ENCODE measurements at regions not wholly inside any gene's neighbourhood (a gene's known extent, or its start where the extent isn't known, plus 50 kb on each side); places are given as distances from the start of the nearest gene placed in this dataset.

DNA sequence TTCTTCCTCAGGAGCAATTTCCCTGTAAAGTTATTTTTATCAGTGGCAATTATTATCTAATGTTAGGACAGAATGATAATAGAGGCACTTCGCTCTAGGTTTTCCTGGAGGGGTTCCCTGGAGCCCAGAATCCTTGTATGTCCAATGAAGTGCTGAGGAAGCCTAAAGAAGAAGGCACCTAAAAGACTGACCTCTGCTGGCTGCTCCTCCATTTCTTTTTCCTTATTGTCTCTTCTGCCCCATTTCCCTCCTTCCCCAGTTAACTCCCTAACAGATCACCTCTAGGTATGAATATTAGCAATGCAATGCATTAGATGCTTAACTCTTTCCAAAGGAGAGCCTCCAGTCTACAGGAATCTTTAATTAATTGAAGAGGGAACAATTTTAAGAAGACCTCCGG, 985.4 kb downstream of the DIAPH3 start:
- TF ChIP-seq, protein P1, sequence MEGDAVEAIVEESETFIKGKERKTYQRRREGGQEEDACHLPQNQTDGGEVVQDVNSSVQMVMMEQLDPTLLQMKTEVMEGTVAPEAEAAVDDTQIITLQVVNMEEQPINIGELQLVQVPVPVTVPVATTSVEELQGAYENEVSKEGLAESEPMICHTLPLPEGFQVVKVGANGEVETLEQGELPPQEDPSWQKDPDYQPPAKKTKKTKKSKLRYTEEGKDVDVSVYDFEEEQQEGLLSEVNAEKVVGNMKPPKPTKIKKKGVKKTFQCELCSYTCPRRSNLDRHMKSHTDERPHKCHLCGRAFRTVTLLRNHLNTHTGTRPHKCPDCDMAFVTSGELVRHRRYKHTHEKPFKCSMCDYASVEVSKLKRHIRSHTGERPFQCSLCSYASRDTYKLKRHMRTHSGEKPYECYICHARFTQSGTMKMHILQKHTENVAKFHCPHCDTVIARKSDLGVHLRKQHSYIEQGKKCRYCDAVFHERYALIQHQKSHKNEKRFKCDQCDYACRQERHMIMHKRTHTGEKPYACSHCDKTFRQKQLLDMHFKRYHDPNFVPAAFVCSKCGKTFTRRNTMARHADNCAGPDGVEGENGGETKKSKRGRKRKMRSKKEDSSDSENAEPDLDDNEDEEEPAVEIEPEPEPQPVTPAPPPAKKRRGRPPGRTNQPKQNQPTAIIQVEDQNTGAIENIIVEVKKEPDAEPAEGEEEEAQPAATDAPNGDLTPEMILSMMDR (IDR thresholded peaks at IDR 0.05; ENCODE audit: low read depth, low read length, missing input control) = no peak
- TF ChIP-seq SP1 (IDR thresholded peaks at IDR 0.05) = no peak
